HG03521 (cell line): ENCODE measurements at regions not wholly inside any gene's neighbourhood (a gene's known extent, or its start where the extent isn't known, plus 50 kb on each side); places are given as distances from the start of the nearest gene placed in this dataset.
"Not testable (repeated sequence)": the region's sequence is repeated elsewhere in the genome, so short reads cannot be mapped to it uniquely, and the experiment has no call there.

Source experiments
- ATAC-seq: cut with Tn5 transposase; IDR thresholded peaks from one replicate; pipeline ENCODE4 v1.9.1; 2021; ENCODE audit warnings: mild to moderate bottlenecking, moderate library complexity; ENCODE audit not compliant: unreplicated experiment

GRCh38 chr12:46493834-46494181, 121.2 kb upstream of the SLC38A2 start:
- no peak for ATAC-seq

GRCh38 chr12:46493150-46493833, 120.7 kb upstream of the SLC38A2 start:
- ATAC-seq = no peak

GRCh38 chr12:46492471-46493085, 120.0 kb upstream of the SLC38A2 start:
- ATAC-seq = no peak

- no peak for ATAC-seq
Measured at GRCh38 chr12:46491548-46491947, 119.0 kb upstream of the SLC38A2 start.

GRCh38 chr12:46490635-46491034, 118.1 kb upstream of the SLC38A2 start:
- ATAC-seq = no peak

GRCh38 chr12:46489951-46490388, 117.4 kb upstream of the SLC38A2 start:
- no peak for ATAC-seq

- no peak for ATAC-seq
Measured at GRCh38 chr12:46487567-46488131, 115.1 kb upstream of the SLC38A2 start.

- no peak for ATAC-seq
Measured at GRCh38 chr12:46486588-46486987, 114.0 kb upstream of the SLC38A2 start.

- no peak for ATAC-seq
Measured at GRCh38 chr12:46485853-46486252, 113.3 kb upstream of the SLC38A2 start.

- no peak for ATAC-seq
Measured at GRCh38 chr12:46484396-46485061, 112.0 kb upstream of the SLC38A2 start.

- no peak for ATAC-seq
Measured at GRCh38 chr12:46483572-46484395, 111.2 kb upstream of the SLC38A2 start.

- no peak for ATAC-seq
Measured at GRCh38 chr12:46480724-46481123, 108.2 kb upstream of the SLC38A2 start.

- no peak for ATAC-seq
Measured at GRCh38 chr12:46480316-46480715, 107.7 kb upstream of the SLC38A2 start.

- ATAC-seq = no peak
Measured at GRCh38 chr12:46478123-46478522, 105.5 kb upstream of the SLC38A2 start.

- no peak for ATAC-seq
Measured at GRCh38 chr12:46477541-46477940, 105.0 kb upstream of the SLC38A2 start.

- ATAC-seq = no peak
Measured at GRCh38 chr12:46475972-46476645, 103.5 kb upstream of the SLC38A2 start.

- not testable (repeated sequence) for ATAC-seq
Measured at GRCh38 chr12:46474385-46474784, 101.8 kb upstream of the SLC38A2 start.

GRCh38 chr12:46473634-46474329, 101.2 kb upstream of the SLC38A2 start:
- peak; percentile 45 for ATAC-seq

- no peak for ATAC-seq
Measured at GRCh38 chr12:46472893-46473633, 100.5 kb upstream of the SLC38A2 start.
